ENCODE measurements at regions not wholly inside any gene's neighbourhood (a gene's known extent, or its start where the extent isn't known, plus 50 kb on each side); places are given as distances from the start of the nearest gene placed in this dataset.
"Not testable (repeated sequence)": the region's sequence is repeated elsewhere in the genome, so short reads cannot be mapped to it uniquely, and the experiment has no call there.

- DNase-seq = no peak
Measured at GRCh38 chr1:233473549-233474204, 140.2 kb upstream of the KCNK1 start.

DNA sequence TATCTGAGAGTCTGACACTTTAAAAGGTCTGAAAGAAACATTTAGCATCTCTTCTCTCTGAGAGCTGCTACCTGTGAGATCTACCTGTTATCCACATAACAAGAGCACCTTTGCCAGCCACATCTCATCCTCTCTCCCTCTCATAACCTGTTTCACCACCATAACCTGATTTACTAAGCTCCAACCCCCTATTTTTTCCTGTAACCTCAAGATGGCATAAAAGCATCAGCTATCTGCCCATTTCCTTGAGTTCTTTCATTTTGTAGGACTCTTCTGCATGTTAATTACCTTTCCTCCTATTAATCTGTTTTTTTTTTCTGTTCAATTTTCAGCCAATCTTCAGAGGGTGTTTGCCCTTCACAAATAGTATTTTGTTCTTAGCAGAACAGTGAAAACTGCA lies 136.5 kb upstream of the KCNK1 start:
- no peak for DNase-seq

DNA sequence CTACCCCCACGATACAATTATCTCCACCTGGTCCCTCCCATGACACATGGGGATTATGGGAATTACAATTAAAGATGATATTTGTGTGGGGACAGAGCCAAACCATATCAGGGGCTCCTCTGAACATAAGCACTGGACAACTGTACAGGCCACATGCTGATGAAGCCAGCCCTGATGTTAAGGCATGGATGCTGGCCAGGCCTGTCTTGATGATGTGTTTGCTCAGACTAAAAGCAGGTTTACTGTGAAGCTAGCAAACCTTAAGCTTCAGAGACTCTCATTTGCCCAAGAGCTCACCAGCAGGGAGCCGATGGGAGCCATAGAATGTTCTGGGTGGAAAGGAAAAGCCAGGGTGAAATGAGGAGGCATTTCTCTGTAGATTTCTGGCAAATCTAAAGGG lies 135.3 kb upstream of the KCNK1 start:
- no peak for DNase-seq

DNA sequence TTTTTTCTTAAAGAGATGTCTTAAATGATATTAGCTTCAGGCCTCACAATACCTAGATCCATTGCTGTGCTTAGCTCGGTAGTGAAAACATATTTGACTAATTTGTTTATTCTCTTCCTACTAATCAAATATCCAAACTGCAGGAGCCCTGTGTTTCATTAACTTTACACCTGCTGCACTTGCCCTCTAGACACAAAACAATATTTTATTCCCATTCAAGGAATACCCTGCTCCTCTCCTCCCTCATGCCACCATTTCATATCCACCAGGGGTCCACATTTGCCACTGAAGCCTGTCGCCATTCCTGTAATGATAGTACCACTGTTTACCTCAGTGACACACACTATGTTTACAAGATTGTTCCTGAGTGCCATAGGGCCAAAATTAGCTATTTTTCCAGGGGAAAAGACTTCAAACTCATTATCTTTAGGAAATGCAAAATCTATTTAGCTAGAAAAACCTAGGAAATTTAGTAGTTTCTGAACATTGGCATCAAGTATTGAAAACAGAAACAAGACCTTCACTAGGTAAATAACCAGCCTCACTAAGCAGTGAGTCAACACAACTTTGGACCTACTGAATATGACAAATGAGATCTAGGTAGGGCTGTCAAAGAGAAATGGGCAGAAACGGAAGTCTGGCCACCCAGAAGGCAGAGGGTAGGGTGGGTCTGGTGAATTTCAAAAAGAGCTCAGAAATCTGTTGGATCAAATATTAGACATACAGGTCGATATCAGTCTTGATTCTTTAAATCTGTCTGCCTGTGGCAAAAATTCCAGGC lies 134.6 kb upstream of the KCNK1 start:
- DNase-seq = no peak

- no peak for DNase-seq
Measured at GRCh38 chr1:233480198-233480597, 133.7 kb upstream of the KCNK1 start.

- DNase-seq = no peak
Measured at GRCh38 chr1:233482388-233482787, 131.5 kb upstream of the KCNK1 start.

DNA sequence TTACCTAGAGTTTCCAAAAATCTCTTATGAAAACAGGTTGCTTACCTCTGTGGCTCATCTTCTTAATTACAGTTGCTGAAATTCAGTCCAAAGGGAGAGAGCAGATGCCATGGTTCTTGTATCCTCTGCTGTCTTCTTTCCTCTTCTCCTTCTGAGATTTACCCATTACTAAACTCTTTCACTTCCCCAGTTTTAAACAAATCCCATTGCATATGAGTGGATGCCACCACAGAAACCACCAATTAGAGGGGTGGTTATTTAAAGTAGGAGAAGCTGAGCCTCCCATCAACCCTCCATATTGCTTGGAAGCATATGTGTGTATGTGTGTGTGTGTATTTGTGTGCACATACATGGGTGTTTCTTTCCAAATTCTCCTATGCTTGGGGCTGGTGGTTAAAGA lies 128.5 kb upstream of the KCNK1 start:
- DNase-seq = no peak

DNA sequence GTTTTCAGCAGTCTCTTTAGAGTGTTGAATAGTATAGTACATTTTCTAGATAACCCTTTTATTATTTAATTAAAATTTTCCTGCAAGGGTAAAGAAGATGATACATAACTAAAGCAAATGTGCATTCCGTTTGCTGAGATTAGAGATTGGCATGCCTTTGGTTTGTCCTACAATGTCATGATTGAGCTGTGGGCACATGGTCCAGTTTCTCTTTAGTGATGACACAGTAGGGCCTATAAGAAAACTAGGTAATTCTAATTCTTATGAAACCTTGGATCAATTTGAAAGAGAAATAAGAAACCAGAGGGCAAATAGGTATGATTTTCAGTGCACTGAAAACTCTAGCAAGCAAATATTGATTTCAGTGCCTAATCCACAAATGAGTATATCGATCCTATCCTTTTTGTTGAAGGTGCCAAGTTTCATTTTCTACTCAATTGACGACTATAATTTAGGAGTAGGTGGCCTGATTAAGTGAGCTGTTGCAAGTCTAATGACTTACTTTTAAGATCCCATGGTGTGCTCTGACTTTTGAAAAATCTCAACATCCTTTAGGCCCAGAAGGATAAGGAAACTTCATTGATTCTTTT lies 128.0 kb upstream of the KCNK1 start:
- no peak for DNase-seq

DNA sequence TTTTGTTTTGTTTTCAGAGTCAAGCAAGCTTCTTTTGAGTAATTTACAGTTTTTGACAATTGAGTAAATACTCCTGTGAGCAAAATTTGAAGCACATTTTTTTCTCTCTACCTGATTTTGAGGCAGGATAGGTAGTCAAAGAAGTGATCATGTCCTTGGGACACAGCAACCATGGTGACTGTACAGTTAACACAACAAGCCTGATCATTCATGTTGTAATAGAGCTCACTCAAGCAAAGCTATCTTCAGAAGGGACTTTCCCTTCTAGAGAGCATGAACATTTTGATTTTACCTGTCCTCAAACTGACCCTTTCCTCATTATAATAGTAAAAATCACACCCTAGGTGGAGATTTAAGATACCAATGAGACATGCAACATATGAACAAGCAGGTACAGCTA lies 126.5 kb upstream of the KCNK1 start:
- no peak for DNase-seq

DNA sequence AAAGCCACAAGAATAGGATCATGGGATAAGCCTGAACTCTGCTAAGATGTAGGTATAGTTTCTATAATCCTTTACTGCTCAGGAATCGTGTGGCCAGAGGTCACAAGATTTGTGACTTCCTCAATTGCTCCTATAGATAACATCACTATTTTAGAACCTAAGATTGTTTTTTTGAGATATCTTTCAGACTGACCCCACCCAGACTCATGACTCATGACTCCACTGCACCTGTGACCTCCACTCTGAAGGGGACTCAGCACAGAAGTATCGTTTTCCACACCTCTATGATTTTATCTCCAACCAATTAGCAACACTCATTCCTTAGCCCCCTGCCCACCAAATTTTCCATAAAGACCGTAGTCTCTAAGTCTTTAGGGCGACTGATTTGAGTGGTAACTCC lies 124.5 kb upstream of the KCNK1 start:
- DNase-seq = no peak

GRCh38 chr1:233490488-233490887 lies 123.4 kb upstream of the KCNK1 start:
- DNase-seq = no peak

- DNase-seq = no peak
Measured at GRCh38 chr1:233491953-233492620, 121.8 kb upstream of the KCNK1 start.

GRCh38 chr1:233496993-233497392 lies 116.9 kb upstream of the KCNK1 start:
- no peak for DNase-seq

DNA sequence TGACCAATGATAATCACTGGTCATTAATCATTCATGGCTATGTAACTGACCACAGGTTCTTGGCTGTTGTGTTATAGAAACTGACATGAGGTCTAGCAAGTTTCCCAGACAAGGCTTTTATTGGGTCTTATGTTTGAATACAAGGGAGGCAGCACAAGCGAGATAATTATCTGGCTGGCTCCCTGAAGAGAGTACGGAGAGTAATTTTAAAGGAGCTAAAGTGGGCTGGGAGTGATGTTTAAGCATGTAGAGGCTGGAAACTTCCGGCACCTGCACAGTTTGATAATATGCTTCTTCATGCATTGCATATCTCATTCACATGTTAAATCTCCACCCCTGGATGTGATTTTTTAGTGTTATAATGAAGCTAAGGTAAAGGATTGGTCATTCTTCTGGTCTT lies 116.2 kb upstream of the KCNK1 start:
- no peak for DNase-seq

GRCh38 chr1:233500106-233500505 lies 113.8 kb upstream of the KCNK1 start:
- DNase-seq = no peak

- DNase-seq = no peak
Measured at GRCh38 chr1:233503366-233503954, 110.4 kb upstream of the KCNK1 start.

GRCh38 chr1:233505130-233505529 lies 108.8 kb upstream of the KCNK1 start:
- no peak for DNase-seq

DNA sequence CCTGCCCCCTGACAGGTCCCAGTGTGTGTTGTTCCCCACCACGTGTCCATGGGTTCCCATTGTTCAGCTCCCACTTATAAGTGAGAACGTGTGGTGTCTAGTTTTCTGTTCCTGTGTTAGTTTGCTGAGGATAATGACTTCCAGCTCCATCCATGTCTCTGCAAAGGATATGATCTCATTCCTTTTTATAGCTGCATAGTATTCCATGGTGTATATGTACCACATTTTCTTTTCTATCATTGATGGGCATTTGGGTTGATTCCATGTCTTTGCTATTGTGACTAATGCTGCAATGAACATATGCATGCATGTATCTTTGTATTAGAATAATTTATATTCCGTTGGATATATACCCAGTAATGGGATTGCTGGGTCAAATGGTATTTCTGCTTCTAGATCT lies 108.0 kb upstream of the KCNK1 start:
- DNase-seq = not testable (repeated sequence)

- DNase-seq = no peak
Measured at GRCh38 chr1:233509526-233509925, 104.4 kb upstream of the KCNK1 start.

GRCh38 chr1:233512538-233512937 lies 101.4 kb upstream of the KCNK1 start:
- DNase-seq = no peak

- DNase-seq = no peak
Measured at GRCh38 chr1:233513431-233513830, 100.5 kb upstream of the KCNK1 start.

GRCh38 chr1:233514946-233515391 lies 98.9 kb upstream of the KCNK1 start:
- DNase-seq = no peak

All from muscle of arm (tissue), 1 donor.